Stimulated activated CD8-positive, alpha-beta memory T cell treated with anti-CD3 and anti-CD28 coated beads, Interleukin-2, amount 100 ng/mL, for 1 hour (primary cell): ENCODE measurements at regions not wholly inside any gene's neighbourhood (a gene's known extent, or its start where the extent isn't known, plus 50 kb on each side); places are given as distances from the start of the nearest gene placed in this dataset.
"Not testable (repeated sequence)": the region's sequence is repeated elsewhere in the genome, so short reads cannot be mapped to it uniquely, and the experiment has no call there.

Experiments used
- DNase-seq, 2 donors: peaks; one replicate each; pipeline ENCODE4 v3.0.0-alpha.2; 2020; ENCODE audit warnings: low read depth in 2 of 2

GRCh38 chr2:17460371-17461086, 57.7 kb downstream of the RAD51AP2 start:
- DNase-seq, result no peak

- DNase-seq, result no peak
Observed at GRCh38 chr2:17455343-17455742, 62.9 kb downstream of the RAD51AP2 start.

GRCh38 chr2:17446191-17446590, 72.0 kb downstream of the RAD51AP2 start:
- not testable (repeated sequence) for DNase-seq

GRCh38 chr2:17445744-17446143, 72.5 kb downstream of the RAD51AP2 start:
- no peak for DNase-seq

GRCh38 chr2:17442334-17442733, 75.9 kb downstream of the RAD51AP2 start:
- DNase-seq, result no peak

- DNase-seq, result no peak
Observed at GRCh38 chr2:17441790-17442189, 76.5 kb downstream of the RAD51AP2 start.

- DNase-seq, result no peak
Observed at GRCh38 chr2:17441055-17441771, 77.0 kb downstream of the RAD51AP2 start.

- DNase-seq, result no peak
Observed at GRCh38 chr2:17430326-17430725, 87.9 kb downstream of the RAD51AP2 start.

- DNase-seq, result no peak
Observed at GRCh38 chr2:17429130-17429529, 89.1 kb downstream of the RAD51AP2 start.

- DNase-seq, result no peak
Observed at GRCh38 chr2:17427401-17427800, 90.8 kb downstream of the RAD51AP2 start.

- no peak for DNase-seq
Observed at GRCh38 chr2:17426743-17427142, 91.5 kb downstream of the RAD51AP2 start.

GRCh38 chr2:17422061-17422460, 96.2 kb downstream of the RAD51AP2 start:
- DNase-seq, result no peak

GRCh38 chr2:17416884-17417391, 101.3 kb downstream of the RAD51AP2 start:
- DNase-seq, result no peak

GRCh38 chr2:17413036-17413435, 105.2 kb downstream of the RAD51AP2 start:
- no peak for DNase-seq

- no peak for DNase-seq
Observed at GRCh38 chr2:17401096-17401495, 117.1 kb downstream of the RAD51AP2 start.

GRCh38 chr2:17398770-17399169, 119.5 kb downstream of the RAD51AP2 start:
- no peak for DNase-seq

GRCh38 chr2:17388798-17389197, 129.4 kb downstream of the RAD51AP2 start:
- DNase-seq, result no peak

GRCh38 chr2:17387591-17387990, 130.6 kb downstream of the RAD51AP2 start:
- DNase-seq, result no peak

GRCh38 chr2:17386771-17387170, 131.5 kb downstream of the RAD51AP2 start:
- DNase-seq, result no peak

GRCh38 chr2:17380003-17380402, 138.2 kb downstream of the RAD51AP2 start:
- DNase-seq, result no peak

GRCh38 chr2:17375262-17375661, 143.0 kb downstream of the RAD51AP2 start:
- no peak for DNase-seq

GRCh38 chr2:17373741-17374140, 144.5 kb downstream of the RAD51AP2 start:
- DNase-seq, result no peak

GRCh38 chr2:17373041-17373440, 145.2 kb downstream of the RAD51AP2 start:
- no peak for DNase-seq
